ENCODE measurements at regions not wholly inside any gene's neighbourhood (a gene's known extent, or its start where the extent isn't known, plus 50 kb on each side); places are given as distances from the start of the nearest gene placed in this dataset.

GRCh38 chr16:13503960-13504635 lies 415.9 kb upstream of the ERCC4 start:
- DNase-seq (ENCODE audit: low read depth, low spot score) = no peak
- in situ Hi-C loops (cut with HindIII; ENCODE audit: low pct_unique_long_range_greater_than_20kb, low sequenced_read_pairs) = no loop called here

- DNase-seq (ENCODE audit: low read depth, low spot score) = no peak
- in situ Hi-C loops (cut with HindIII; ENCODE audit: low pct_unique_long_range_greater_than_20kb, low sequenced_read_pairs) = no loop called here
Measured at GRCh38 chr16:13507530-13507929, 412.4 kb upstream of the ERCC4 start.

- in situ Hi-C loops (cut with HindIII; ENCODE audit: low pct_unique_long_range_greater_than_20kb, low sequenced_read_pairs) = no loop called here
- no peak for DNase-seq (ENCODE audit: low read depth, low spot score)
Measured at GRCh38 chr16:13510425-13511151, 409.4 kb upstream of the ERCC4 start.

- no peak for DNase-seq (ENCODE audit: low read depth, low spot score)
- in situ Hi-C loops (cut with HindIII; ENCODE audit: low pct_unique_long_range_greater_than_20kb, low sequenced_read_pairs) = no loop called here
Measured at GRCh38 chr16:13517841-13518240, 402.1 kb upstream of the ERCC4 start.

GRCh38 chr16:13519871-13520270 lies 400.1 kb upstream of the ERCC4 start:
- in situ Hi-C loops (cut with HindIII; ENCODE audit: low pct_unique_long_range_greater_than_20kb, low sequenced_read_pairs) = no loop called here
- DNase-seq (ENCODE audit: low read depth, low spot score) = no peak

DNA sequence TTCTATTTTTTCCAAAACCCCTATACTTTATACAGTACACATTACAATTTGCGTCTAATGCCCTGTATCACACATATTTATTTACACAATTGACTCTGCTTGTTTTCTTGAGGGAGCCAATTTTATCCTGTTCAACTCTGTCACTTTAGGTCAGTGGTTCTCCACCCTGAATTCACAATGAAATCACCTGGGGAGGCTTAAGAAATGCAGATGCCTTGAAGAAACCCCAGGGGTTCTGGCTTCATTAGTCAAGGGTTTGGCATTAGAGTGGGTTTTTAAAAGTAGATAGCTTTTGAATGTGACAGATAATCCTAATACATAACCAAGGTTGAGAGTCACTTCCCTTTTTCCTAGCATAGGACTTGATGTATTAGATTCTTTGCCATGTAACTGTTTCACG lies 398.6 kb upstream of the ERCC4 start:
- in situ Hi-C loops (cut with HindIII; ENCODE audit: low pct_unique_long_range_greater_than_20kb, low sequenced_read_pairs) = no loop called here
- no peak for DNase-seq (ENCODE audit: low read depth, low spot score)

- DNase-seq (ENCODE audit: low read depth, low spot score) = no peak
- in situ Hi-C loops (cut with HindIII; ENCODE audit: low pct_unique_long_range_greater_than_20kb, low sequenced_read_pairs) = no loop called here
Measured at GRCh38 chr16:13527332-13527731, 392.6 kb upstream of the ERCC4 start.

DNA sequence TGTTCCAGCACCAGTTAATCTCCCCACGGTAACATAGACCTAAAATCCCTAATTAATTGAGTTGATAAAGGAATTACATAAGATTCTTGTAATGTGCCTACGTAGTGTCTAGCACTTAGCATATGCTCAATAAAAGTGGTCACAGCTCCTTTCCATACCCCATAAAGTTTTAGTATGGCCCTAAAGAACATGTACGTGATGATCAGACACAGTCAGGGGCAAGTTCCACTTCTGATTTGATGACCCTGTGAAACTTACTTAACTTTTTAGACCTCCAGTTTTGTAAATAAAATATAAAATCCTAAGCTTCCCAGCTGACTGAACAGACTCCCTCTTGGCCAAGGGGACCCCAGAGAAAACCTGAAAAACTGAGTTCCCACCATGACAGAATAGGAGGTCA lies 391.3 kb upstream of the ERCC4 start:
- in situ Hi-C loops (cut with HindIII; ENCODE audit: low pct_unique_long_range_greater_than_20kb, low sequenced_read_pairs) = no loop called here
- DNase-seq (ENCODE audit: low read depth, low spot score) = no peak

- no peak for DNase-seq (ENCODE audit: low read depth, low spot score)
- in situ Hi-C loops (cut with HindIII; ENCODE audit: low pct_unique_long_range_greater_than_20kb, low sequenced_read_pairs) = no loop called here
Measured at GRCh38 chr16:13529193-13529982, 390.6 kb upstream of the ERCC4 start.

DNA sequence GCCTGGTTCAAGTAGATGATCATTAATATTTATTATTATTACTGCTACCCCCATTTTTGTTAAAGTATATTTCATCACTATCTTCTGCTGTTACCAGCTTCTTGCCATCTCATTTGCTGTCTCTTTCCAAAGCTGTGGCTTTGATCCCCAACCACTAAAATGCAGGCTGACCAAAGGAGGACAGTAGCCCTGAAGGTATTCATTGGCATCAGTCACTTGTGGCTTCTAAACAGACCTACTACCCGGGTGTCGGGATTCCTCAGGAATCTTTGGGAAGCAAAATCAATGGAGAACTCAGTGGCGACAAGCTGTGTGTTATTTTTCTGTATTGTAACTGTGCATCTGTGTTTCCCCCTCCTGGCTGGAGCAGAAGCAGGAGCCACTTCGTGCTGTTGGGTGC lies 379.2 kb upstream of the ERCC4 start:
- in situ Hi-C loops (cut with HindIII; ENCODE audit: low pct_unique_long_range_greater_than_20kb, low sequenced_read_pairs) = no loop called here
- no peak for DNase-seq (ENCODE audit: low read depth, low spot score)

- no peak for DNase-seq (ENCODE audit: low read depth, low spot score)
- in situ Hi-C loops (cut with HindIII; ENCODE audit: low pct_unique_long_range_greater_than_20kb, low sequenced_read_pairs) = no loop called here
Measured at GRCh38 chr16:13542284-13542683, 377.7 kb upstream of the ERCC4 start.

GRCh38 chr16:13543850-13544249 lies 376.1 kb upstream of the ERCC4 start:
- in situ Hi-C loops (cut with HindIII; ENCODE audit: low pct_unique_long_range_greater_than_20kb, low sequenced_read_pairs) = no loop called here
- no peak for DNase-seq (ENCODE audit: low read depth, low spot score)

DNA sequence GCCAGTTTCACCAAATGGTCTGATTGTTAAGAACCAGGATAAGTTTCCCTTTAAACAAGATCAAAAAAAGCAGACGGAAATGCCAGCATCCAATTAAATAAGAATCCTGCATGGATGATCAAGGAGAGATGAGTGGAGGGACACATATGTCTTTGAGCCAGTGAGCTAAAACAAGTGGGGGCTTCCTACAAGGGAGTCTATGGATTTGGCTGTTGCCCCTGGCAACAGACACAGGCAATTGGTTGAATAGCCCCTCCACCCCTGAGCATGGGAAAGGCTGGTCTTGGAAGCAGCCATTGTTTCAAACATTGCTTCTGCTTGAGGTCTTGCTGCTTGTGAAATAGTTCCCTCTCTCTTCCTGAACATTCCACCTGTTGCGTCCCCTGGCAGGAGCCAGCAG lies 374.7 kb upstream of the ERCC4 start:
- in situ Hi-C loops (cut with HindIII; ENCODE audit: low pct_unique_long_range_greater_than_20kb, low sequenced_read_pairs) = no loop called here
- no peak for DNase-seq (ENCODE audit: low read depth, low spot score)

DNA sequence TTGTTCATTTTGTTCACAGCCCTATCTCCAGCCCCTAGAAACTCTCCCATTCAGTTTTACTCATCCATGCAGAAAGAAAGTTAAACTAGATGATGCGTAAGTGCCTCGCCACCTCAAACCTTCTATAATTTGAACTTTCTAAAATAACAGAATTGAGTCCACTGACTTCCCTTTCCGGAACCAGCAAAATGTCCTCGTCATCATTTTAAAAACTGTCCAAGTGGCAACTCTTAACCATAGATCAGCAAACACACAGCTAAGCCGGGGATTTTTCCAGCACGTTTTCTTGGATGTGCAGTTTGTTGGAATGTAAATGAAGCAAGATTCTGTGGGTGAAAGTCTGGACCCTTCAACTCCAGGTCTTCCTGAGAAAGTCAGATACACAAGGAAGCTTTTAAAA lies 369.7 kb upstream of the ERCC4 start:
- no peak for DNase-seq (ENCODE audit: low read depth, low spot score)
- in situ Hi-C loops (cut with HindIII; ENCODE audit: low pct_unique_long_range_greater_than_20kb, low sequenced_read_pairs) = no loop called here

DNA sequence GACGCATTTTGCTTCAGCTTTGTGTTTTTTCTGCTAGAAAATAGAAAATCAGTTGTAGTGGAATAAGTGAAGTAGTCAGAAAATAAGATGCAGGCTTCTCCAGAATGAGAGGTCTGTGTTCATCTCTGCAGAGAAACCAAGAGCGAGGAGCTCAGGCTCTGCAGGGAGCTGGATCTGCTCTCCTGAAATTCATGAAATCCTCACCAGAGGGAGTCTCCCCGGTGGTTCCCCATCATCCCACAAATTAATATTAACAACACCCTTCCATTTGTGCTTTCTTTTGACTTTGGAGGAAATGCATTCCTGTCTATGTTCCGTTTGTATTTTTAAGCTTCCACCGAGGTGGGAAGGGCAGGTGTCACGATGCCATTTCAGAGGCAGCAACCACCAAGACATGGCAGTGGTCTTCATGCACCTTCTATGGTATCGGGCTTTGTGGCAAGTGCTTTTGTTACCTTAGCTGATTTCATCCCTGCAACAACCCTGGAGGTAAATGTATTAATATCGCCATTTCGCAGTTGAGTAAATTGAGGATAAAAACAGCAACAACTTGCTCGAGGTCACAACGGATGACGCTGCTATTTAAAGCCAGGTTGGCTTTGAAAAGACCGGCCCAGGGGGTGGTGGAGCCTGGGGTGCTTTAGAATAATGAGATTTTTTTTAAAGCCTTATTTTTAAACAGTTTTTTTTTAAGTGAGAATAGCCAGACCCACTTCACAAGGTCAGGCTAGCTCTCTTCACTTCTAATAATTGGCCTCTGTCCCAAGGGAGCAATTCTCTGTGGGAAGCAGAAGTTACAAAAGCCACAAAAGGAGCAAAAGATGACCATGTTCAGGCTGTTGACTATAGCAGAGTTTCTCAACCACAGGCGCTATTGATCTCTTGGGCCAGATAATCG lies 367.6 kb upstream of the ERCC4 start:
- in situ Hi-C loops (cut with HindIII; ENCODE audit: low pct_unique_long_range_greater_than_20kb, low sequenced_read_pairs) = no loop called here
- DNase-seq (ENCODE audit: low read depth, low spot score) = no peak

DNA sequence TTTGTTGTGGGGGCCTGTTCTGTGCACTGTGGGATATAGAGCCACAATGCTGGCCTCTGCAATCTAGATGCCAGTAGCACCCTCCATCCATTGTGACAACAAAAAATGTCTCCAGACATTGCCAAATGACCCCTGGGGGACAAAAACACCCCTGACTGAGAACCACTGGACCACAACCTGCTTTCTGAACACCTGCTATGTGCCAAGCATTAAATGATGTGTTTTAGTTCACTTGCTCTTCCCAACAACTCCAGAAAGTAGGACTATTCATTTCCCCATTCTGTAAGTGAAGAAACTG lies 367.0 kb upstream of the ERCC4 start:
- in situ Hi-C loops (cut with HindIII; ENCODE audit: low pct_unique_long_range_greater_than_20kb, low sequenced_read_pairs) = no loop called here
- no peak for DNase-seq (ENCODE audit: low read depth, low spot score)

GRCh38 chr16:13553453-13553985 lies 366.4 kb upstream of the ERCC4 start:
- in situ Hi-C loops (cut with HindIII; ENCODE audit: low pct_unique_long_range_greater_than_20kb, low sequenced_read_pairs) = no loop called here
- DNase-seq (ENCODE audit: low read depth, low spot score) = no peak

GRCh38 chr16:13554005-13554404 lies 365.9 kb upstream of the ERCC4 start:
- peak; percentile 5 for DNase-seq (ENCODE audit: low read depth, low spot score)
- in situ Hi-C loops (cut with HindIII; ENCODE audit: low pct_unique_long_range_greater_than_20kb, low sequenced_read_pairs) = no loop called here
